OCI-LY7 (cell line): ENCODE measurements at regions not wholly inside any gene's neighbourhood (a gene's known extent, or its start where the extent isn't known, plus 50 kb on each side); places are given as distances from the start of the nearest gene placed in this dataset.

ENCODE experiments used
- BruUV-seq: library from RNA; stranded (reverse); fragments of 400-500 nt; replicated peaks from 2 replicates; lab custom pipeline; 2021; lab: Mats Ljungman, UMichigan
- CTCF ChIA-PET: fragments of 300-600 bp; sonication (Branson Sonifier 250); formaldehyde crosslinking; loops from one replicate; lab custom pipeline; 2022; ENCODE audit warnings: antibody characterized with exemption; ENCODE audit not compliant: unreplicated experiment; lab: Charles Lee
- POLR2A ChIA-PET: fragments of 300-600 bp; sonication (Branson Sonifier 250); formaldehyde crosslinking; loops from one replicate; lab custom pipeline; 2022; ENCODE audit warnings: antibody characterized with exemption; lab: Charles Lee
- DNase-seq: peaks from one replicate; pipeline ENCODE4 v3.0.0-alpha.2; 2015; ENCODE audit warnings: low spot score
- H2AFZ ChIP-seq: fragments of 200-600 bp; sonication (generic), shearing (Covaris generic); 2 replicates; pipeline ENCODE4 v1.6.1; 2014; ENCODE audit warnings: mild to moderate bottlenecking, antibody characterized with exemption, low read length, moderate library complexity
- H3K27ac ChIP-seq: fragments of 200-600 bp; sonication (generic); 2 replicates; pipeline ENCODE4 v1.5.1; 2014; ENCODE audit warnings: mixed run types, low read depth, mild to moderate bottlenecking, moderate library complexity, low read length, inconsistent platforms; ENCODE audit not compliant: poor library complexity, severe bottlenecking
- H3K36me3 ChIP-seq: fragments of 200-600 bp; sonication (generic); 2 replicates; pipeline ENCODE4 v1.6.1; 2014; ENCODE audit warnings: mild to moderate bottlenecking, antibody characterized with exemption, low read length, moderate library complexity, mixed read lengths; ENCODE audit not compliant: insufficient read depth
- H3K4me1 ChIP-seq: fragments of 200-600 bp; sonication (generic); 2 replicates; pipeline ENCODE4 v1.5.1; 2014; ENCODE audit warnings: mild to moderate bottlenecking, low read length; ENCODE audit not compliant: insufficient read depth, poor library complexity, severe bottlenecking
- H3K4me2 ChIP-seq: fragments of 200-600 bp; sonication (generic); 2 replicates; pipeline ENCODE4 v1.6.1; 2014; ENCODE audit warnings: mild to moderate bottlenecking, low read length
- H3K4me3 ChIP-seq: fragments of 200-600 bp; sonication (generic); 2 replicates; pipeline ENCODE4 v1.5.1; 2014; ENCODE audit warnings: mild to moderate bottlenecking, low read depth, low read length; ENCODE audit not compliant: poor library complexity, severe bottlenecking
- H3K79me2 ChIP-seq: fragments of 200-600 bp; sonication (generic); 2 replicates; pipeline ENCODE4 v1.6.1; 2016; ENCODE audit warnings: low read depth, mild to moderate bottlenecking, low read length, moderate library complexity, mixed read lengths; ENCODE audit not compliant: insufficient read depth
- H3K9me2 ChIP-seq: fragments of 200-600 bp; sonication (generic); 2 replicates; pipeline ENCODE4 v1.6.1; 2016; ENCODE audit warnings: mild to moderate bottlenecking, low read length, mixed read lengths; ENCODE audit not compliant: insufficient read depth
- H3K9me3 ChIP-seq: fragments of 200-600 bp; sonication (generic); 2 replicates; pipeline ENCODE4 v1.6.1; 2014; ENCODE audit warnings: mild to moderate bottlenecking, mixed run types, low read length, mixed read lengths
- H4K20me1 ChIP-seq: fragments of 200-600 bp; sonication (generic); 2 replicates; pipeline ENCODE4 v1.6.1; 2014; ENCODE audit warnings: mild to moderate bottlenecking, antibody characterized with exemption, low read length, moderate library complexity, mixed read lengths; ENCODE audit not compliant: insufficient read depth
- CTCF ChIP-seq: fragments of 200-600 bp; sonication (generic); conservative IDR thresholded peaks from 2 replicates; pipeline ENCODE4 v1.5.1; 2014; ENCODE audit warnings: mild to moderate bottlenecking, antibody characterized with exemption, low read length, moderate library complexity, mixed read lengths
- EZH2phosphoT487 ChIP-seq: fragments of 200-600 bp; sonication (generic); IDR thresholded peaks from 2 replicates; pipeline ENCODE4 v1.6.1; 2018; ENCODE audit warnings: low read depth, borderline replicate concordance, mild to moderate bottlenecking, mixed run types, antibody characterized with exemption, low read length, moderate library complexity, mixed read lengths
- intact Hi-C: fragments of 100-400 bp; cut with micrococcal nuclease; formaldehyde crosslinking; loops from one replicate; pipeline ENCODE4 v1.10.0; 2022; ENCODE audit not compliant: unreplicated experiment

DNA sequence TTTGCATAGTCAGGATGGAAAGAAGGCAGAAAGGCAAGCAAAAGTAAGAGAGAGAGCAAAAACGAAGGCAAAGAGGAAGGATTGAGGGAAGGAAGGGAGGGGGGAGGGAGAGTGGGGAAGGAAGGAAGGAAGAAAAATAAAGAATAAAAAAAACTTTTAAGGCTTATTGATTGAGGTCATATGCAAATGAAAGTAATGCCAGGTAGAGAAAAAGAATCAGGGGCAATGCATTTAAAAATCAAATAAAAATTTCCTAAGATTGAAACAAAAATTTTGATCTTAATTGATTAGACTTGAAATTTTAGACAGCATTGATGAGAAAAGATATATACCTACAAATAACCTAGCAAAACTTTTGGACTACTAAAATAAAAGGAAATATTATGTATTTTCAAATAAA, 153.9 kb upstream of the KIF2B start:
- no peak overlapping the region for H3K4me2 ChIP-seq

GRCh38 chr17:53662608-53663007, 160.1 kb upstream of the KIF2B start:
- Histone ChIP-seq H3K9me2 (no peaks in the 10 kb centered on the region), H3K36me3 (no peaks in the 10 kb centered on the region), H3K4me2 (no peak overlapping the region), H3K4me1 (no peaks in the 10 kb centered on the region), H3K9me3 (no peaks in the 10 kb centered on the region), H2AFZ (no peak overlapping the region), H3K4me3 (no peak overlapping the region), H4K20me1 (no peaks in the 10 kb centered on the region), H3K27ac (no peak overlapping the region), H3K79me2 (no peaks in the 10 kb centered on the region)
- ChIA-PET POLR2A (no interaction called here), CTCF (no interaction called here)
- no TSS peak for BruUV-seq
- no peak for DNase-seq
- intact Hi-C loops: no loop called here
- TF ChIP-seq EZH2phosphoT487 (no peak), CTCF (no peak)

More for the DNA sequence above, 153.9 kb upstream of the KIF2B start:
- no peak for TF ChIP-seq CTCF
- TF ChIP-seq EZH2phosphoT487: no peak
- Histone ChIP-seq H3K4me3 (no peak overlapping the region), H3K4me1 (no peaks in the 10 kb centered on the region), H3K79me2 (no peaks in the 10 kb centered on the region), H2AFZ (no peak overlapping the region), H3K9me2 (no peaks in the 10 kb centered on the region), H3K36me3 (no peaks in the 10 kb centered on the region), H3K27ac (no peak overlapping the region), H4K20me1 (no peaks in the 10 kb centered on the region), H3K9me3 (no peaks in the 10 kb centered on the region)
- BruUV-seq: no TSS peak
- DNase-seq: no peak
- ChIA-PET POLR2A (no interaction called here), CTCF (no interaction called here)
- intact Hi-C loops: no loop called here

GRCh38 chr17:53659181-53659580, 163.5 kb upstream of the KIF2B start:
- intact Hi-C loops: no loop called here
- ChIA-PET CTCF (no interaction called here), POLR2A (no interaction called here)
- no peak overlapping the region for H3K4me3 ChIP-seq
- H3K36me3 ChIP-seq: no peaks in the 10 kb centered on the region
- no peaks in the 10 kb centered on the region for H4K20me1 ChIP-seq
- no peak for DNase-seq
- H3K4me2 ChIP-seq: no peak overlapping the region
- no peaks in the 10 kb centered on the region for H3K4me1 ChIP-seq
- no peaks in the 10 kb centered on the region for H3K9me3 ChIP-seq
- no peak overlapping the region for H2AFZ ChIP-seq
- no TSS peak for BruUV-seq
- H3K9me2 ChIP-seq: no peaks in the 10 kb centered on the region
- TF ChIP-seq EZH2phosphoT487 (no peak), CTCF (no peak)
- H3K79me2 ChIP-seq: no peaks in the 10 kb centered on the region
- no peak overlapping the region for H3K27ac ChIP-seq
